Smooth muscle cell (in vitro differentiated cells): ENCODE measurements at regions not wholly inside any gene's neighbourhood (a gene's known extent, or its start where the extent isn't known, plus 50 kb on each side); places are given as distances from the start of the nearest gene placed in this dataset.

Experiments
- DNase-seq: peaks from one replicate; lab custom pipeline; 2025; ENCODE audit not compliant: unreplicated experiment; lab: John Stamatoyannopoulos, UW
- H2AFZ ChIP-seq: fragments of 200-600 bp; sonication (generic); 2 replicates; pipeline ENCODE4 v1.6.0; 2016; ENCODE audit warnings: antibody characterized with exemption, low read depth, mild to moderate bottlenecking
- H3F3A ChIP-seq: fragments of 200-600 bp; sonication (generic); 2 replicates; pipeline ENCODE4 v1.6.0; 2017; ENCODE audit warnings: antibody characterized with exemption, low read depth
- H3K27ac ChIP-seq: fragments of 200-600 bp; sonication (generic); 2 replicates; pipeline ENCODE4 v1.5.1; 2016; ENCODE audit warnings: low read depth, mild to moderate bottlenecking
- H3K27me3 ChIP-seq: fragments of 200-600 bp; sonication (generic); 2 replicates; pipeline ENCODE4 v1.6.1; 2016; ENCODE audit warnings: low read depth, mild to moderate bottlenecking
- H3K36me3 ChIP-seq: fragments of 200-600 bp; sonication (generic); 2 replicates; pipeline ENCODE4 v1.5.1; 2016; ENCODE audit warnings: low read depth
- H3K4me1 ChIP-seq: fragments of 200-600 bp; sonication (generic); 2 replicates; pipeline ENCODE4 v1.5.1; 2016; ENCODE audit warnings: low read depth
- H3K4me2 ChIP-seq: fragments of 200-600 bp; sonication (generic); 2 replicates; pipeline ENCODE4 v1.6.0; 2016; ENCODE audit warnings: mild to moderate bottlenecking
- H3K4me3 ChIP-seq: fragments of 200-600 bp; sonication (generic); 2 replicates; pipeline ENCODE4 v1.5.1; 2016; ENCODE audit warnings: mild to moderate bottlenecking
- H3K79me2 ChIP-seq: fragments of 200-600 bp; sonication (generic); 2 replicates; pipeline ENCODE4 v1.6.0; 2016; ENCODE audit warnings: low read depth, mild to moderate bottlenecking
- H3K9ac ChIP-seq: fragments of 200-600 bp; sonication (generic); 2 replicates; pipeline ENCODE4 v1.6.0; 2016; ENCODE audit warnings: low read depth
- H3K9me3 ChIP-seq: fragments of 200-600 bp; sonication (generic); replicated peaks from 2 replicates; pipeline ENCODE4 v1.5.1; 2016; ENCODE audit warnings: low read depth
- H4K20me1 ChIP-seq: fragments of 200-600 bp; sonication (generic); 2 replicates; pipeline ENCODE4 v1.6.0; 2016; ENCODE audit warnings: low read depth
- CTCF ChIP-seq: fragments of 200-600 bp; sonication (generic); IDR thresholded peaks from 2 replicates; pipeline ENCODE4 v1.5.1; 2017; ENCODE audit warnings: borderline replicate concordance, mild to moderate bottlenecking, antibody characterized with exemption; ENCODE audit not compliant: insufficient read depth, poor library complexity, severe bottlenecking
- WGBS: methylation state at CpG from one replicate; pipeline ENCODE4 v1.1.7; 2016; ENCODE audit warnings: low lambda C conversion rate; 5-methylcytosine and 5-hydroxymethylcytosine counted together

GRCh38 chr3:3685721-3686120 lies 113.5 kb upstream of the LRRN1 start:
- no peaks in the 10 kb centered on the region for H3F3A ChIP-seq
- 71% methylated on average over 7 of the region's 7 CpGs for WGBS
- no peaks in the 10 kb centered on the region for H3K36me3 ChIP-seq
- H3K4me2 ChIP-seq = no peak overlapping the region
- H3K79me2 ChIP-seq = no peaks in the 10 kb centered on the region
- no peak overlapping the region for H2AFZ ChIP-seq
- no peak overlapping the region for H3K4me3 ChIP-seq
- H3K27me3 ChIP-seq = no peaks in the 10 kb centered on the region
- H3K4me1 ChIP-seq = no peaks in the 10 kb centered on the region
- DNase-seq = no peak
- no peaks in the 10 kb centered on the region for H4K20me1 ChIP-seq
- no peaks in the 10 kb centered on the region for H3K9me3 ChIP-seq
- H3K27ac ChIP-seq = no peak overlapping the region
- no peak for TF ChIP-seq CTCF
- H3K9ac ChIP-seq = no peak overlapping the region

GRCh38 chr3:3683261-3683660 lies 116.0 kb upstream of the LRRN1 start:
- 43% methylated on average over 1 of the region's 1 CpG for WGBS
- H3F3A ChIP-seq = no peaks in the 10 kb centered on the region
- H3K27me3 ChIP-seq = no peaks in the 10 kb centered on the region
- H3K36me3 ChIP-seq = no peaks in the 10 kb centered on the region
- H3K4me1 ChIP-seq = no peaks in the 10 kb centered on the region
- H3K79me2 ChIP-seq = no peaks in the 10 kb centered on the region
- no peak overlapping the region for H3K27ac ChIP-seq
- TF ChIP-seq CTCF = no peak
- no peak for DNase-seq
- no peak overlapping the region for H3K4me2 ChIP-seq
- H4K20me1 ChIP-seq = no peaks in the 10 kb centered on the region
- H3K9ac ChIP-seq = no peak overlapping the region
- no peak overlapping the region for H2AFZ ChIP-seq
- no peak overlapping the region for H3K4me3 ChIP-seq
- no peaks in the 10 kb centered on the region for H3K9me3 ChIP-seq

- TF ChIP-seq CTCF = no peak
- no peaks in the 10 kb centered on the region for H3K27me3 ChIP-seq
- no peak overlapping the region for H3K4me3 ChIP-seq
- H3K9ac ChIP-seq = no peak overlapping the region
- no peaks in the 10 kb centered on the region for H3K9me3 ChIP-seq
- no peak for DNase-seq
- H4K20me1 ChIP-seq = no peaks in the 10 kb centered on the region
- no peaks in the 10 kb centered on the region for H3K4me1 ChIP-seq
- H3K79me2 ChIP-seq = no peaks in the 10 kb centered on the region
- no peaks in the 10 kb centered on the region for H3F3A ChIP-seq
- H2AFZ ChIP-seq = no peak overlapping the region
- H3K4me2 ChIP-seq = no peak overlapping the region
- H3K27ac ChIP-seq = no peak overlapping the region
- H3K36me3 ChIP-seq = no peaks in the 10 kb centered on the region
- 13% methylated on average over 1 of the region's 1 CpG for WGBS
Observed at GRCh38 chr3:3675801-3676200, 123.4 kb upstream of the LRRN1 start.

- H3K27me3 ChIP-seq = no peaks in the 10 kb centered on the region
- H2AFZ ChIP-seq = no peak overlapping the region
- H3K4me2 ChIP-seq = no peak overlapping the region
- H3F3A ChIP-seq = no peaks in the 10 kb centered on the region
- DNase-seq = no peak
- no peaks in the 10 kb centered on the region for H3K9me3 ChIP-seq
- H3K9ac ChIP-seq = no peak overlapping the region
- H4K20me1 ChIP-seq = no peaks in the 10 kb centered on the region
- no peak for TF ChIP-seq CTCF
- H3K79me2 ChIP-seq = no peaks in the 10 kb centered on the region
- no peaks in the 10 kb centered on the region for H3K4me1 ChIP-seq
- no peak overlapping the region for H3K4me3 ChIP-seq
- H3K27ac ChIP-seq = no peak overlapping the region
- H3K36me3 ChIP-seq = no peaks in the 10 kb centered on the region
Observed at GRCh38 chr3:3675186-3675585, 124.0 kb upstream of the LRRN1 start.
